IPS-NIHi7 (cell line): ENCODE measurements at regions not wholly inside any gene's neighbourhood (a gene's known extent, or its start where the extent isn't known, plus 50 kb on each side); places are given as distances from the start of the nearest gene placed in this dataset.

Experiments
- DNase-seq: peaks from one replicate; pipeline ENCODE4 v3.0.0; 2012; ENCODE audit warnings: mixed read lengths; ENCODE audit errors: extremely low spot score

DNA sequence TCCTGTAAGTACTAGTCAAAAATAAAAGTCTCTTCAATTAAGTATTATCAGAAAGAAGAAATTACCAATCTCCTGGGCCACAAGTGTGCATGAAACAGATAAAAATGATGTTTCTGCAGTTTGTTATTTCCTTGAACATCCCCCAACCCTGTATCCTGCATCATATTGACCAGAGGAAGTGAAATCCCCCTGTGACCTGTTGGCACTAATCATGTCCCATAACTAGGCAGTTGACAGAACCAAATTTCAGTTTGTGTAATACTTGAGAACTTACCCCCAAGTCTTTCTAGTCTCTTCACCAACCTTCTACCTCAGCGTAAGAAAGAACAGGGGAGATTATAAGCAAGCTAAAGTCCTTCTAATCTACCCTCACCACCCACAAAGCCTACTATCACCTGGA lies 368.2 kb upstream of the PDE4D start:
- no peak for DNase-seq

DNA sequence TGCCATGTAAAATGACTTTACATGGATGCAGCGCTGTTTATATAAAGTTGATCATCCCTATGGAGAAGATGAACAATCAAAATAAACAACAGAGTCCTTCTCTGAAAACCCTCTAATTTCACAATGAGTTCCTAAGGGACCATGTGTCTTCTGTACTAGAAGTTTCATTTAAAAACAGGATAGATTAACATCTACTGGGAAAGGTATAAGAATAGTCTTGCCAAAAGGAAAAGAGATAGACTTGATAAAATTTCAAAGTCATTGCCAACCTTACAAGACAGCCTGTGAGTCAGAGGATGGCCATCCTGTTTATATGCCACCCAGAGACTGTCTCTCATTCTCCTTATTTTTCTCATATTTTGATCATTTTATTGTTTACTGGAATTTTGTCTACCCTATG lies 367.1 kb upstream of the PDE4D start:
- no peak for DNase-seq

DNA sequence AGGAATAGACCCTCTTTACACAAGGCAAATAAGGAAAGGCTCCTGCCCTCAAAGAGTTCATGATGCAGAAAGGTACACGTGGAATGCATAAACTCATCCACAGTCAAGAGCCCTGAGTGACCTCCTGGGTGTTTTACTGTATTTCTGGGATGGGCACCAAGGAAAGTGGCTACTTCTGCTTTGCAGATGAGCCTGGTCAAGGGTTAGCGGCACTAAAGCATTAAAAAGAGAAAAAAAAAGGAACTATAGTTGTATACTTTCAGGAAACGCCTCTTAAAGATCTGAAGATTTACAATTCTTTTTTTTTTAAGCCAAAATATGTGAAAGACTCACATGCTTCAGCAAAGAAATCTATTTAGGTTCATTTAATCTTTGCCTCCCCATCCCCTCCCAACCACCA lies 366.2 kb upstream of the PDE4D start:
- DNase-seq, result no peak

DNA sequence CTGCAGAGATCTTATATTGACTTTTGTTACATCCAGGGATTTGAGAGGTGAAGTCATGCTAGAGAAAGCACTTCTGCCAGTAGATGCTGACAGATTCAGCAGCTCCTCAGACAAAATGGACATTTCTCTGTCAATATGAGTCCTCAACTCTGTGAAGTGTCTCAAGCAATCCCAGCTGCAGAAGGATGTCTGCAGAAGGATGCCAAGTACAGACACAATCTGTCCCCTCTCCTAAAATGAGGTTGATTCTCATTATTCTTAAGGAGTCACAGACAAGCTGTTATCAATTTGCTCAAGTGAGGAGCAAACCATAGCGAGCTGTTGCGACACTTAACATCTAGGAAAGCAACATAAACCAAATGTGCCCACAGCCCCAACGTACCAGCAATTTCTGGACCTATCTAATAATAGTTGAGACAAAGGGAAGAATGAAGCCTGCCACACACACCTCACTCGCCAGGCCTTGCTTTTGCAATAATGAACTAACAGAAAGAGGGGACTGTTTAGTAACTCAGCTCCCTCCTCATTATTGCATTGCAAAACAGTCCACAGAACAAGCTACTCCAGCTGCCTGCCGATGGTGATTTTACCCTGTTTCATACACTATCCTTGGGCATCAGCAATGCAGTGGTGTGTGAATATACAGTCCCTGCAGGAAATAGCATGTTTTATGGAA lies 364.2 kb upstream of the PDE4D start:
- no peak for DNase-seq

DNA sequence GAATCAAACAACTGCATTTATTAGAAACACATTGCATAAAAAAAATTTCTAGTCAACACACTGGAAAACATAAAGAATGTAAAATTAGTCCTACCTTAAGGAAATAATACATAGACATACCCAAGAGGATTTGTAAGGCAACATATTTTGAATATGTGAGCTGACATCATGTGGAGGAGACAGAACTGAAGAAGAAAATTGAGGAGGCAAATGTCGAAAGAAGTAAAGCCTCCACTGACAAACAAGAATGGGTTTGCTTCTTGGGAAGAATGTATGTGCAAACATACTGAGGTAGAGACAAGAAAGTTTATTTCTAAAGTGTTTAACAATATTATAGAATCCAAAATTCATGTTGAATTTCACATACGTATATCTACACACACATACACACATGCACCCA lies 363.0 kb upstream of the PDE4D start:
- DNase-seq, result no peak

DNA sequence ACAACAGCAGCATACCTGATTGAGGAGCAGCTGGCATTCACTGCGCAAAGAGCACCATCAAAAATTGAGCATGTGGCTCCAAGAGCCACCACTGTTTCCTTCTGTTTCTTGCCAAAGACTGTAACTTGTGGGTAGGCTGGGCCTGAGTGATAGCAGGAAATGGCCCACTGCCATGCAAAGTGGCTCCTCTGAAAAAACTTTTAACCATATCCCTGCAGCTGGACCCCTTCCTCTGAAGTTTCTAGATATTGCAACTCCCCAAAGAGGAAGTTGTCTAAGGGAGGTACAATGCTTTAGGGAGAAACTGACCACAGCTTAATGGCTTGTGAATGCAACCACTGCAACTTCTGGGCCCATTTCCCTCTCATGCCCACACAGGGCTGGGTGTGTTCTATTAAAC lies 355.4 kb upstream of the PDE4D start:
- no peak for DNase-seq

DNA sequence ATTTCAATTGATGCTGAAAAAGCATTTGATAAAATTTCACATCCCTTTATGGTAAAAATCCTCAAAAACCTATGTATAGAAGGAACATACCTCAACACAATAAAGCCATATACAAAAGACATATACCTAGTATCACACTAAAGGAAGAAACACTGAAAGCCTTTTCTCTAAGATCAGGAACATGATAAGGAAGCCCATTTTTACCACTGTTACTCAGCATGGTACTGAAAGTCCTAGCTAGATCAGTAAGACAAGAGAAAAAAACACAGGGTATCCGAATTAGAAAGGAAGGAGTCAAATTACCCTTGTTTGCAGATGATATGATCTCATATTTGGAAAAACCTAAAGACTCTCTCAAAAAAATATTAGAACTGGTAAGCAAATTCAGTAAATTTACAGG lies 350.2 kb upstream of the PDE4D start:
- DNase-seq, result no peak

DNA sequence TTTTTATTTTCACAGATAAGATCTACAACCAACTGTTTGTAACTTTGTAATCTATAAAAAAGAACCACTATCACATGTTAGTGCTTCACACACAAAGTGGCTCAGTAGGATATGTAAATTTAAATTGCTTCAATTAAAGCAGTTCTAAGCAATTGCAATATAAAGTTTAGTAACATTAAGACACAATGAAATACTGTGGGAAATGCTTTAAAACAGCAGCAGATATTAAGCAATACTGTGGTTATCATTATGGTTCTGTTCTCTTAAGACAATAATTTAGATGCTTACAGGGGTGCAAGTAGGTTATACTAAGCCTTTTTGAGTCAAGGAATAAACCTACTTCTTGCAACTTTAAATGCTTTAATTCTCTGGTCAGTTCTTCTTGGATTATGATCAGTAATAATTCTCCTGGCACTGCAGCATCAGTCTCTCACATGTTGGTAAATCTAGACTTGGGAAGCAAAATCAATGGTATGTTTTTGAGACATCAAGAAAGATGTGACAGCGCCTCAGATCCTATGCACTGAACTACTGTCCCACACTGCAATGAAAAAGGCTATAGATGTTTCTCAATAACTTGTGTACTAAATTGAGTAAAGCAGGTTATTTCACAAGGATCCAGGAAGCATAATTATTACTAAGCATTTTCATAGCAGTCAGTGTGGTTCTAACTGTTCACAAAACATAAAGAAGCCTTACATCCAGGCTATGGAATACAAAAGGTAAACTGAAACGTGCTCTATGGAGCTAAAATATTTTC lies 338.7 kb upstream of the PDE4D start:
- DNase-seq, result no peak

DNA sequence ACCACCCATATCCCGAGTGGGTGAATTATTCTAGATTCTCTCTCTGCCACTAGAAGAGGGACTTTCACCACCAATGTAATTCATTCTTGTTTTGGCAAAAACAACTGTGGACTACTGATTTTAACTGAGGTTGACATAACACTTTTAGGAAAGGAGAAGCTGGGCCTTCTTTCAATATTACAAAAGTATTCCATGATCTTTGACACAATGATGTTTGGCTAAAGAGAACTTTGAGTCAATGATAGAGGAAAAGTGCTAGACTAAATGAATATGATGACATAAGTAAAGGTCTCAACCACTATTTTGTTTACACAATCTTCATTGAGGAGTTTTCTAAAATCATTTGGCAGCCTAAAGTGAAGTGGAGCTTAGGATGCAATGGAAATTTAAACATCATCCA lies 336.9 kb upstream of the PDE4D start:
- no peak for DNase-seq

DNA sequence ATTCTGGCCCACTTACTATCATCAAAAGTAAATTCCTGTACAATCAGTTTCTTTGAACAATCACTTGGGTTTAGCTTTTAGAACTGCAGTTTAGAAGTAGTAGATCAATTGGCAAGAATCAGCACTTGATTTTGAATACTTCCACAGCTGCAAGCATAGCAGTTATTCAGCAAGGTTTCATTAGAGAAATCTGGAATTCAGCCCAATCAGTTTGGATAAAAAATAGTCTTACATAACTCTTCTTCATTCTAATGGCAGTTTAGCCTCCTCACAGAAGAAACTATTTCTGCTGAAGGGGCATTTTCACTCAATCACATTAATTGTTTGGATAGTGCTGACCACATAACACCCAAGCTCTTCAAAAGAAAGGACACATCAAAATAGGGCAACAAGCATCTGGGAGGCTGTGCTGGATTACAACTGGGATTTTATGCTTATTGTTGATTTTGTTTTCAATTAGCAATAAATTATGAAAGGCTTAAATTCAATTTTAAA lies 336.2 kb upstream of the PDE4D start:
- no peak for DNase-seq

DNA sequence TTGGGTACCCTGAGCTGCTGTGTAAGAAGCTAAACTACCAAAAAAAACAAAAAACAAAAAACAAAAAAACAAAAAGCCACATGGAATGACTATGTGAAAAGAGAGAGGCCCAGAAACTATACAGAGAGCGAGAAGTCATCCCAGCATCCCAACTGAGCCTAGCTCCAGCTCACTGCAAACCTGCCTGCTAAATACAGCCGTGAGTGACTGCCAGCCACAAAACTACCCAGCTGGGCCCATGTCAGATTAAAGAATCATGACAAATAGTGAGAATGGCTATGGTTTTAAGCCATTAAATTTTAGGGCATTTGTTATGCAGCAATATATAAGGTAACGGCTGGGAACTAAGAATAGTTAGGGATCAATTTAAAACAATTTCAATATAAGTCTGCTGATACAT lies 335.1 kb upstream of the PDE4D start:
- no peak for DNase-seq

DNA sequence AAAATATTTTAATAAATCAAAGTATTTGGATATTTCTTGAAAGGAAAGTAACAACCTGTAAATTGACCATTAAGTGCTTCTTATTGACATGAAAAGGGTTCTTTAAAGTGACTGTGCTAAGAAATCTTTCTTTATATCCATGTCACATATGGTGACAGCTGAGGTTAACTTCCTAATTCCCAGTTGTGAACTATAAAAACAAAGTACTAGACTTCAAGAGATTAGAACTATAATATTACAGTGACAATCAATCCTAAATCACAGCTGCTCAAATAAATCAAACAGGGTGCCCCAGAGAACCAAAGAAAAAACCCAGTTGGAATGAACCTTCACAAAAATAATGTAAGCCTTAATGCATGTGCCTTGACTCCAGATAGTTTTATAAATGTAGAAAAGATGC lies 332.6 kb upstream of the PDE4D start:
- no peak for DNase-seq

DNA sequence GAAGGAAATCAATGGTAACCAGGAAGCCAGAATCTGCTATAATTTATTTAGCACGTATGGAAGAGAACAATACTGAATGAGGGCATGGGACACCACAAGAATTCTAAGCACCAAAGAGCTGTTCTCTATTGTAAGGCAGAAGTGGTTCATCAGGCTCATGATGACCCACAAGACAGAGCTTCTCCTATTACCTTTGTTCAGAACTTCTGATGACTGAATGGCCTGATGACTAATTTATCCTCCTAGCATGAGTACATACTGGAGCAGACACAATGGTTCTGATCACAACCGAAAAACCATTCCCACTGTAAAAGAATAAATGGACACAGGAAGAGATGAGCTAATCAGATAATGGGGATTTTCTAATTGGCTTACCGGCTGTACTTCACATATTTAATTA lies 329.8 kb upstream of the PDE4D start:
- no peak for DNase-seq

DNA sequence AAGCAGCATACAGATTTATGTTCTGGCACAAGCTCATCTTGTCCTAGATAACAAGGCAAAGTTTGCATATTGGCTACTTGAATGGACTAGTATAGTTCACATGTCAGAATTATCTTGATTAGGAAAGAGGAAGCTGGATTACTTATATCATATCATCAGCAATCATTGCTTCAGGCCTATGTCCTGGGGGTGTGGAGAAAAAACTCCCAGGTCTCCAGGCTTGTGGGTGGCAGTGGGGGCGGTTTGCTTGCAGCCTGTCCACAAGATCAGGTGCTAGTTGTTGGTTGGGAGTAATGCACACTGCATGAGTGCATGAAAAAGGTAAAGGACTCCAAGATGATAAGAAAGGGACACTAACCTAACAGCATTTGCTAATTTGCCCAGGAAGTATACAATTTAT lies 326.4 kb upstream of the PDE4D start:
- no peak for DNase-seq

DNA sequence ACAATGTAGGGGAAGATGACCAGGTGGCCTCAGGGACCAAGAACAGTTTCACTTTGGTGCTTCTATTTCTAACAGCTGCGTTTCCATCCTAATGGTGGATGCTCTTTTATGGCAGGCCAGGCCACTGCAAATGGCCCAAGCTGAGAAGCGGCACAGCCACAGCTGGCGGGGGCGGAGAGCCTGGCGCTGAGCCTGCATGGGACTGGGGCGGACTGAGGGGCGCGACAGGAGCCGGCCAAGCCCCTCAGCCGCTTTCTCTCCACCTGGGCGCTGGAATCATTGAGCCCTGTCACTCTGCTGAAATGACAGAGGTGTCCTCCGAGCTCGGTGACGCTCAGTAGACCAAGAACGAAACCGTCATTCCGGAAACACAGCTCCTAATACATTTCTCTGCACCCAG lies 317.3 kb upstream of the PDE4D start:
- no peak for DNase-seq

DNA sequence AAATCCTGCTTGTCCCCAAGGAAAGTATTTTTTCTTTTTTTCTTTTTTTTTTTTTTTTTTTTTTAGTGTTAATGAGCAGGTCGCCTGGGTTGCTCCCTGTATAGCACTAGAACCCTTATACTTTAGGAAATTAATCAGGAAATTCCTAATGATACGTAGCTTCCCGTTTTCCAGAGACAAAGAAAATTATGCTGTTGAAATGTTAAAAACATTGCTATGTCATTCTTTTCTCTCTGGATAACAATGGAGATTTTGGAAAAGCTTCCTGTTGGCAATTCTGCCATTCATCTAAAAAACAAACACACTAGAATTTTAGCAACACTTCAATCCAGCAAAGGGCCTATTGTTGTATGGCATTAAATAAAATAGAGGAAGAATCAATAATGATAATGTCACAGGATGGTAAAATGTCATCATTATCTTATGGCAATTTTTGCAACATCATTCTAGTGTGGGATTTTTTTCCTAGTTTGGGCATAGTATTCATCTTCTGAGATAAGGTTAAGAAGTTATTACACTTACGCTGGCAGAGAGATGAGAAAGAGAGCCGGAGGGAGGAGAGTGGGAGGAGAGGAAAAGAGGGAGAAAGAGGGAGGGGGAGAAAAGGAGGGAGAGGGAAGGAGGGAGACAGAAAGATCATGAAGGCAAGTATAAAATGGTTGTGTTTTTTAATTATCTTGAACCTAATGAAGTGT lies 315.8 kb upstream of the PDE4D start:
- DNase-seq, result no peak

DNA sequence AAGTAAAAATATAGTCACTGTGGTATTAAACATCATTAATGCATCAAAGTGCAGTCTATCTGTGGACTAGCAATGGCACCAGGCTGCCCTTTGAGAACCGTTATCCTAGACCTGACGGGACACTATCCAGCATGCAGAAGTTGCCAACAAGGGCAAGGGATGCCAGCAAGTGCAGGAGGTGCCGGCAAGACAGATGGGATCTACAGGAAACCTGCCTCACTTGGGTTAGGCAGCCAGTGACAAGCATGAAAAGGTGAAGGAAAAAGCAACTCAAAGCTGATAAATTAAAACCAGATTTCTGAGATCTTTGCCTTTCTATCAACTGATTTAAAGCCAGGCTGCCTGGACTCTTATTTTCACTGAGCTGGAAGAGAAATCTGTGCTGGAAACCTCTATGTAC lies 315.2 kb upstream of the PDE4D start:
- DNase-seq, result no peak

DNA sequence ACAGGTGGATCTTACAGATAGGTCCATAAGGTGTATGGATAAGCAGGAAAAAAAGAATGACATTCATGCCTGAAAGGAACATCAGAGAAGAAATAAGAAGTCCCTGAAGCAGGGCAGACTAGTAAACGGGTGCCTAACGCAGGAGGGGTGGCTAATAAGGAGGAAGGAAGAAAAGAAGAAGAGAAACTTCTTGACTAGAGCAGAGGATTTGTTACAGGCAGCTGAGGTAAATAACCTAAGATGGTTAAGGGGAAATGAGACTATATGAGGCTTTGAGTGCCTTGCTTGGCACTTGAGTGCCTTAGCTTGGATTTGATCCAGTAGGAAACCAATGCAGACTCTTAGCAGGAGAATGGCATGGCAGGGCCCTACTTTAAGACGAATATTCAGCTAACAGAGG lies 313.5 kb upstream of the PDE4D start:
- no peak for DNase-seq

DNA sequence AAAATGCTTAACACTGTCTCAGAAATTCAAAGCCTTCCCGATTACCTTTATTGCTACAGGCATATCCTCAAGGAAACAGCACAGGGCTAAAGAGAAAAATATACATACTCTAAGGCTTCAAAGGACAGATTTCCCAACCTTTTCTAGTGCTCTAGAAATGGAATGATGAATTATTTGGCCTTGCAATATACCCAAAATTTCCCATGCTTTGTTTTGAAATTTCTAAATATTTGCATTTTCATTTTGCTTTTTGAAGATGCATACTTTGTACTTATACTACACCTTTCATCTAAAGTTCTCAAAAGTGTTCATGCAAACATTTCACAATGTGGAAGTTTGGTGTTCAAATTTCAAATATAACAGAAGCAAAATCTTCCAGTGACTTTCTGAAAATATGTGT lies 312.7 kb upstream of the PDE4D start:
- DNase-seq, result no peak

DNA sequence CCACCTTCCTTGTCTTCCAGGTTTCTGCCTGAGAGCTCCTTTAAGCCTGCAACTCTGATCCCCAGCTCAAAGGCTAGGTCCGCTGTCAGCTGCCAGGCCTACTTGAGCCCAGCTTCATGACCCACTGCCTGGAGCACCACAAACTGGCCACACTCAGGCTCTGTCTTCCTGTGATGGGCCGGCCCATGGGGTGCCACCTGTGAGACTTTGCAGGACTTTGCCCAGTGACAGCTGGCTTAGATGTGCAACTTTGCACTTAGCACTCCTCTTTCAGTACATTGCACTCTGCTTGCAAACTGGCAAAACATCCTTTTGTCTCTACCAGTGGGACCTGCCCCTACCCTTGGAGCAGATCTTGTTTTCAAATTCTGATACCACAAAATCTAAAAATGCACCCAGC lies 311.5 kb upstream of the PDE4D start:
- no peak for DNase-seq

DNA sequence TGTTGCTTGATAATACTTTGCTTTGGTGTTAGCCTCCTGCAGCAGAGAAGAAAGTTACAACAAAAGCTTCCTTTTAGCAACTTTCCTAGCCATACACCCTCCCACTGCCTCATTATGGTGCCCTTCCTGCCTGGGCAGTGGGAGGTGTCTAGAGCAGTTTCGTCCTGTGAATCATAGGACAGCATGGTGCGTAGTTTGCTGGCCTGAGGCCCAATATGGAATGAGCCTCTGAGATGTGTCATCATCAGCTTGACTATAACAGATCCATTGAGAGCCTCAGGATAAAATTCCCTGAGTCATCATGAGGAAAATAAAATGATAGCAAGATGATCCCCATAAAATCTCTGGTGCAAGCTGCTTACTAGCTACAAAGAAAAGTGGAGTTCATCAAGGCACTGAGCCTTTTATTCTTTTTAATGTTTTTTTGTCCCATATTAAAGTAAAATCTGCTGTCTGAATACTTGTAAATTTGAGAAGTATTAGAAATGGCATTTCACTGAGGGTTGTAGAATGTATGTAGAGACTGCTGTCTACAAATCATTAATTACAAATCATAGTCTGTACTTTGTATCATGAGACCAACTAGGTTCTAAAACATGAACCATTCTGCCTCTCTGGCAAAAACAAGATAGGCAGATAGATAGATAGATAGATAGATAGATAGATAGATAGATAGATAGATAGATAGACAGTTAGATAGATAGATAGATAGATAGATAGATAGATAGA lies 303.0 kb upstream of the PDE4D start:
- DNase-seq, result no peak

DNA sequence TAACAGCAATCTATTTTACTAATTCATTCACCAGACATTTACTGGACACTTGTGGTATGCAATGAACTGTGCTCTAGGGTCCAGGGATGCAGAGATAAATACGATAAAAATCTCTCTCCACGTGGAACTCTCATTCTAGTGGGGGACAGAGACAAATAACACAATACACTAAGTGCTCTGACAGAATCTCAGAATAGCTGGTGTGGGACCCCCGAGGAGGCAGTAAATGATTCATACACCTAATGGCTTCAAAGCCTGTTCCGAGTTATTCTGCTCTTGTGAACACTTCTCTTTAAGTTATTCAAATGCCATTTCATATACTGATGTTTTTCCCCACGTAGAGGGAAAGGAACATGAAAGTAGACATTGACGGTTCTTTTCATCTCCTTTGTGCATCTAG lies 302.0 kb upstream of the PDE4D start:
- DNase-seq, result no peak
